ENCODE measurements at regions not wholly inside any gene's neighbourhood (a gene's known extent, or its start where the extent isn't known, plus 50 kb on each side); places are given as distances from the start of the nearest gene placed in this dataset.

GRCh38 chr9:129459547-129460322 lies 161.2 kb downstream of the C9orf50 start:
- no peaks in the 10 kb centered on the region for H3K79me2 ChIP-seq (ENCODE audit: insufficient read depth)
- no peaks in the 10 kb centered on the region for H4K20me1 ChIP-seq (ENCODE audit: insufficient read depth)
- ChIA-PET CTCF (interaction anchor here (0.8 to 4.5 kb wide), 13 partner anchors 10 to 321 kb away, joined by 3 to 28 read pairs (median 4); no protein-coding TSS in a partner anchor), POLR2A (interaction anchor here (0.7 to 3.7 kb wide), 28 partner anchors 19 to 285 kb away, joined by 3 to 62 read pairs (median 4); partner anchors contain the start of genes IER5L and NTMT1)
- H3K4me3 ChIP-seq (ENCODE audit: low read depth in 2 of 2, low read length in 1 of 2) = no peak overlapping the region
- 0 out of 2 replicates have a peak, but pooled peaks have one; percentile 1 for TF ChIP-seq SMC3 (IDR thresholded peaks at IDR 0.05; ENCODE audit: low read depth, low read length)
- 0 out of 2 replicates have a peak, but pooled peaks have one; percentile 5 for TF ChIP-seq POLR2AphosphoS5 (IDR thresholded peaks at IDR 0.05; ENCODE audit: low read depth, low read length)
- TF ChIP-seq NRF1 (IDR thresholded peaks at IDR 0.05; ENCODE audit: low read depth, low read length) = no peak
- TF ChIP-seq USF2 (IDR thresholded peaks at IDR 0.05; ENCODE audit: borderline replicate concordance, low read depth, low read length) = no peak
- no peak for TF ChIP-seq TEAD4 (IDR thresholded peaks at IDR 0.05; ENCODE audit: borderline replicate concordance, insufficient read depth)
- TF ChIP-seq FOXJ3 (CRISPR knock-in tag; IDR thresholded peaks at IDR 0.05) = 0 out of 2 replicates have a peak, but pooled peaks have one; percentile 33
- DNase-seq = no peak
- H2AFZ ChIP-seq (ENCODE audit: low read depth) = peak overlapping the region; percentile 51; the same call in 1 of the 2 replicates
- peaks cover 30 to 43% of the 10 kb centered on the region in 2 experiments; a peak in 3 of 4 replicates for H3K4me1 ChIP-seq (ENCODE audit: control insufficient read depth in 1 of 2, insufficient read depth in 2 of 2, low read depth in 1 of 2, low read length in 1 of 2)
- H3F3A ChIP-seq (replicated peaks; ENCODE audit: insufficient read depth) = peaks cover 23% of the 10 kb centered on the region
- WGBS (ENCODE audit: low lambda C conversion rate) = 40% methylated on average over 16 of the region's 29 CpGs
- peak overlapping the region; percentile 60 to 84; a peak in 3 of 4 replicates for H3K27ac ChIP-seq (ENCODE audit: low read depth in 2 of 2, low read length in 1 of 2)
- peak overlapping the region; percentile 49 for H3K9ac ChIP-seq
- H3K9me2 ChIP-seq = no peaks in the 10 kb centered on the region
- no peaks in the 10 kb centered on the region for H3K27me3 ChIP-seq (ENCODE audit: insufficient read depth)
- H3K9me3 ChIP-seq = no peaks in the 10 kb centered on the region
- H3K36me3 ChIP-seq (replicated peaks in 1 of 2; ENCODE audit: control insufficient read depth in 1 of 2, insufficient read depth in 2 of 2, low read length in 1 of 2) = no peaks in the 10 kb centered on the region
- H3K4me2 ChIP-seq = peak overlapping the region; percentile 71

DNA sequence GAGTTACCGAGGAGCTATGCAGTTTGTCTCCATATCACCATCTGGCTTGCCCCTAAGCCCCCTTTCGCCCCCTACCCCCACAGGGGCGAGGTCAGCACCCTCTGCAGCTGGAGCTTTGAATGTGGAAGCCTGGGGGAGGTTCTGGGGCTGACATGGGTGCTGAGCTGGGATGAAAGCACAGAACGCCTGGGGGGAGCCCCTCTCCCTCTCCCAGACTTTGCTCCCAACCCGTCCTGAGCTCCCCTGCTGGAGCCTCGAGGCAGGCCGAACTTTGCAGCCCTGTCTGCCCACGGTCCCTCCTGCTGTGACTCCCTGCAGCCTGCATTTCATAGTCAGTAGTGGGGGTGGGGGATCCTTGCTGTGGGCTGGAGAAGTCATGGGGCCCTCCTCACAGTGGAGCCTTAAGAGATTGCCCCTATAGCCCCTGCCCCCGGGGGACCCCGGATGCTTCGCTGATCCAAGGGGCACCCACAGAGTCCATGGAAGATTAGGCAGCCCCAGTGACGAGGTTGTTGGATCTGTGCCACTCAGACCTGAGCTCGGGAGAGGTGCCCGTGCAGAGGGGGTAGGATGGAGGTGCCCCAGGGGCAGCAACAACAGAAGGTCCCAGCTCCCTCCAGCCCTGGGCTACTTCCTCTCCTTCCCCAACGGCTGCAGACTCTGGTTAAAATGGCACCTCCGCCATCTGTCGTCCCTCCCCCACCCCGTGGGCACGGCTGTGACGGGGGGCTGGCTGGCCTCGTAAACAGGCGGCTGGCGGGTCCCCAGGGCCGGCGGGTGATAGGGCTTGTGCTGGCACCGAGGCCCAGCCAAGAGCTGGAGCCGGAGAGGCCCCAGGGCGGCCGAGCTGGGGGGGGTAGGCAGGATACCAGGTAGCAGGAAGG lies 162.0 kb downstream of the C9orf50 start:
- H3K36me3 ChIP-seq (replicated peaks in 1 of 2; ENCODE audit: control insufficient read depth in 1 of 2, insufficient read depth in 2 of 2, low read length in 1 of 2) = no peaks in the 10 kb centered on the region
- CTCF ChIA-PET = interaction anchor here (0.7 to 4.5 kb wide), 10 partner anchors 9 to 320 kb away, joined by 3 to 28 read pairs (median 4); no protein-coding TSS in a partner anchor
- H3K27ac ChIP-seq (ENCODE audit: low read depth in 2 of 2, low read length in 1 of 2) = peak overlapping the region; percentile 60 to 84; a peak in 3 of 4 replicates
- no peaks in the 10 kb centered on the region for H3K9me3 ChIP-seq
- H3K4me3 ChIP-seq (ENCODE audit: low read depth in 2 of 2, low read length in 1 of 2) = no peak overlapping the region
- H3K27me3 ChIP-seq (ENCODE audit: insufficient read depth) = no peaks in the 10 kb centered on the region
- 63% methylated on average over 12 of the region's 29 CpGs for WGBS (ENCODE audit: low lambda C conversion rate)
- peaks cover 20% of the 10 kb centered on the region for H3F3A ChIP-seq (replicated peaks; ENCODE audit: insufficient read depth)
- H3K9ac ChIP-seq = no peak overlapping the region
- peaks cover 30 to 43% of the 10 kb centered on the region in 2 experiments; a peak in 3 of 4 replicates for H3K4me1 ChIP-seq (ENCODE audit: control insufficient read depth in 1 of 2, insufficient read depth in 2 of 2, low read depth in 1 of 2, low read length in 1 of 2)
- H3K79me2 ChIP-seq (ENCODE audit: insufficient read depth) = no peaks in the 10 kb centered on the region
- POLR2A ChIA-PET = interaction anchor here (0.7 to 3.7 kb wide), 19 partner anchors 23 to 284 kb away, joined by 3 to 62 read pairs (median 6); partner anchors contain the start of genes IER5L and NTMT1
- H3K9me2 ChIP-seq = no peaks in the 10 kb centered on the region
- H3K4me2 ChIP-seq = peak overlapping the region; percentile 71; the same call in 1 of the 2 replicates
- peak overlapping the region; percentile 51; the same call in 1 of the 2 replicates for H2AFZ ChIP-seq (ENCODE audit: low read depth)
- DNase-seq = peak; percentile 90
- H4K20me1 ChIP-seq (ENCODE audit: insufficient read depth) = no peaks in the 10 kb centered on the region
- TF ChIP-seq IRF3 (IDR thresholded peaks at IDR 0.05; ENCODE audit: low read depth, low read length) (no peak), NFIC (IDR thresholded peaks at IDR 0.05; ENCODE audit: borderline replicate concordance) (no peak), RFX5 (IDR thresholded peaks at IDR 0.05; ENCODE audit: low read length) (no peak), RAD21 (IDR thresholded peaks at IDR 0.05; ENCODE audit: low read length) (peak; percentile 21), GABPA (IDR thresholded peaks at IDR 0.05; ENCODE audit: low read depth) (no peak), GATA2 (CRISPR knock-in tag; IDR thresholded peaks at IDR 0.05) (0 out of 2 replicates have a peak, but pooled peaks have one; percentile 2), NRF1 (IDR thresholded peaks at IDR 0.05; ENCODE audit: low read depth, low read length) (no peak), MEF2A (IDR thresholded peaks at IDR 0.05; ENCODE audit: borderline replicate concordance, low read depth) (no peak), USF2 (IDR thresholded peaks at IDR 0.05; ENCODE audit: borderline replicate concordance, low read depth, low read length) (no peak)
- TF ChIP-seq, protein P1, sequence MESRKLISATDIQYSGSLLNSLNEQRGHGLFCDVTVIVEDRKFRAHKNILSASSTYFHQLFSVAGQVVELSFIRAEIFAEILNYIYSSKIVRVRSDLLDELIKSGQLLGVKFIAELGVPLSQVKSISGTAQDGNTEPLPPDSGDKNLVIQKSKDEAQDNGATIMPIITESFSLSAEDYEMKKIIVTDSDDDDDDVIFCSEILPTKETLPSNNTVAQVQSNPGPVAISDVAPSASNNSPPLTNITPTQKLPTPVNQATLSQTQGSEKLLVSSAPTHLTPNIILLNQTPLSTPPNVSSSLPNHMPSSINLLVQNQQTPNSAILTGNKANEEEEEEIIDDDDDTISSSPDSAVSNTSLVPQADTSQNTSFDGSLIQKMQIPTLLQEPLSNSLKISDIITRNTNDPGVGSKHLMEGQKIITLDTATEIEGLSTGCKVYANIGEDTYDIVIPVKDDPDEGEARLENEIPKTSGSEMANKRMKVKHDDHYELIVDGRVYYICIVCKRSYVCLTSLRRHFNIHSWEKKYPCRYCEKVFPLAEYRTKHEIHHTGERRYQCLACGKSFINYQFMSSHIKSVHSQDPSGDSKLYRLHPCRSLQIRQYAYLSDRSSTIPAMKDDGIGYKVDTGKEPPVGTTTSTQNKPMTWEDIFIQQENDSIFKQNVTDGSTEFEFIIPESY (IDR thresholded peaks at IDR 0.05; ENCODE audit: borderline replicate concordance, low read depth) = no peak
- TF ChIP-seq, protein P2, sequence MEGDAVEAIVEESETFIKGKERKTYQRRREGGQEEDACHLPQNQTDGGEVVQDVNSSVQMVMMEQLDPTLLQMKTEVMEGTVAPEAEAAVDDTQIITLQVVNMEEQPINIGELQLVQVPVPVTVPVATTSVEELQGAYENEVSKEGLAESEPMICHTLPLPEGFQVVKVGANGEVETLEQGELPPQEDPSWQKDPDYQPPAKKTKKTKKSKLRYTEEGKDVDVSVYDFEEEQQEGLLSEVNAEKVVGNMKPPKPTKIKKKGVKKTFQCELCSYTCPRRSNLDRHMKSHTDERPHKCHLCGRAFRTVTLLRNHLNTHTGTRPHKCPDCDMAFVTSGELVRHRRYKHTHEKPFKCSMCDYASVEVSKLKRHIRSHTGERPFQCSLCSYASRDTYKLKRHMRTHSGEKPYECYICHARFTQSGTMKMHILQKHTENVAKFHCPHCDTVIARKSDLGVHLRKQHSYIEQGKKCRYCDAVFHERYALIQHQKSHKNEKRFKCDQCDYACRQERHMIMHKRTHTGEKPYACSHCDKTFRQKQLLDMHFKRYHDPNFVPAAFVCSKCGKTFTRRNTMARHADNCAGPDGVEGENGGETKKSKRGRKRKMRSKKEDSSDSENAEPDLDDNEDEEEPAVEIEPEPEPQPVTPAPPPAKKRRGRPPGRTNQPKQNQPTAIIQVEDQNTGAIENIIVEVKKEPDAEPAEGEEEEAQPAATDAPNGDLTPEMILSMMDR (IDR thresholded peaks at IDR 0.05) = no peak
